Uterus (tissue), 2 donors: ENCODE measurements at regions not wholly inside any gene's neighbourhood (a gene's known extent, or its start where the extent isn't known, plus 50 kb on each side); places are given as distances from the start of the nearest gene placed in this dataset.

Experiments used
- POLR2A ChIP-seq, 2 donors: fragments of 450-650 bp; IDR thresholded peaks; one replicate each; pipeline ENCODE4 v1.6.1; 2016; ENCODE audit warnings: antibody characterized with exemption in 2 of 2, mild to moderate bottlenecking in 1 of 2, moderate library complexity in 1 of 2
- TF ChIP-seq, protein P1 (sequence below), 4 experiments: fragments of 200-600 bp in 2 of 4; fragments of 450-650 bp in 2 of 4; sonication (generic) in 2 of 4; IDR thresholded peaks; one replicate each; pipeline ENCODE4 v1.5.1; 2016 to 2019; ENCODE audit warnings: antibody characterized with exemption in 4 of 4, mild to moderate bottlenecking in 2 of 4, moderate library complexity in 1 of 4

DNA sequence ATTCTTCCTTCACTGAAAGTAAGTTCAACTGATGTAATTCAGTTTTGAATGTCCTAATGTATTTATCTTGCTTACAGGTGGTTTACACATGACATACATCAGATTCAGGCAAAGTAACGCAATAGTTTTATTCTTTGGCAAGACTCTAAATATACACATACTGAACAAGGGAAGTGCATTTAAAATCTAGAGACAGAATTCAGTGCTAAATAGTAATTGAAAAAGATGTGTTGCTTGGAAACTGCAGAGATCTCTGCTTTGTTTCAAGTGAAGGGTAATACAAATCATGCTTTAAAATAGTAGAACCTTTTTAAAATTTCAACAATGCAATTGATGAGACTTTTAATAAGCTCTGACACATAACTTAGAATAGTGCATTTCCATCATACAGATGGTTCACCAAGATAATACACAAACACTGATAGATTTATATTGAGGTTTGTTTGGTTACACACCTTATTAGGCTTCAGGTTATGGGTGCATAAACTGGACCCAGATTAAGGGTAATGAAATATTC lies 581.0 kb upstream of the MIR17HG start:
- TF ChIP-seq, protein P1, sequence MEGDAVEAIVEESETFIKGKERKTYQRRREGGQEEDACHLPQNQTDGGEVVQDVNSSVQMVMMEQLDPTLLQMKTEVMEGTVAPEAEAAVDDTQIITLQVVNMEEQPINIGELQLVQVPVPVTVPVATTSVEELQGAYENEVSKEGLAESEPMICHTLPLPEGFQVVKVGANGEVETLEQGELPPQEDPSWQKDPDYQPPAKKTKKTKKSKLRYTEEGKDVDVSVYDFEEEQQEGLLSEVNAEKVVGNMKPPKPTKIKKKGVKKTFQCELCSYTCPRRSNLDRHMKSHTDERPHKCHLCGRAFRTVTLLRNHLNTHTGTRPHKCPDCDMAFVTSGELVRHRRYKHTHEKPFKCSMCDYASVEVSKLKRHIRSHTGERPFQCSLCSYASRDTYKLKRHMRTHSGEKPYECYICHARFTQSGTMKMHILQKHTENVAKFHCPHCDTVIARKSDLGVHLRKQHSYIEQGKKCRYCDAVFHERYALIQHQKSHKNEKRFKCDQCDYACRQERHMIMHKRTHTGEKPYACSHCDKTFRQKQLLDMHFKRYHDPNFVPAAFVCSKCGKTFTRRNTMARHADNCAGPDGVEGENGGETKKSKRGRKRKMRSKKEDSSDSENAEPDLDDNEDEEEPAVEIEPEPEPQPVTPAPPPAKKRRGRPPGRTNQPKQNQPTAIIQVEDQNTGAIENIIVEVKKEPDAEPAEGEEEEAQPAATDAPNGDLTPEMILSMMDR (IDR thresholded peaks at IDR 0.05) = no peak
- no peak for TF ChIP-seq POLR2A (IDR thresholded peaks at IDR 0.05)
